ENCODE measurements at regions not wholly inside any gene's neighbourhood (a gene's known extent, or its start where the extent isn't known, plus 50 kb on each side); places are given as distances from the start of the nearest gene placed in this dataset.

DNA sequence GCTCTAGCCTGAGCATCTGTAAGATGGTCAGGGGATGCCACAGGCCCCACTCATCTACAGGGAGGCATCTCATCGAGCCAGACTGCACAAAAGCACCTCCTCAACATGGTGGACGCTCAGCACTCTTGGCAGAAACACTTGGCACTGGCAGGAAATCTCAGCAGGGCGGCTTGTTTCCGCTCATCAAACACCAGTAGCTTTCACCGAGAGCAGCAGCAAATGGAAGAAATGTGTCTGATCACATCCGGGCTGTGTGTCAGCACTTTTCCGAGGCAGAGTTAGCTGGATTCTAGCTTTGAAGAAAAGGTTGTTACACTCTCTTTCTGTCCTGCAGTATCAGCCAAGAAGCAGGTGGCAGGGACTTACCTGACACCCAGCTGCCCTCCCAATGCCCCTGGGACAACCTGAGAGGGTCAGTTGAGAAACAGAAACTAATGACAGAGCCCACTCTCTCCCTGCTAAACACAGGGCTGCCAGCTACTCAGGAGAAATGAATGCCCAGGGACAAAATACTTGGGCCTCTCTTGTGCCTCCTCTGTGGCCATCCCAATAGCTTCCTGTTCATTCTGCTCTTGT lies 68.9 kb upstream of the FZD7 start:
- Histone ChIP-seq H2AFZ (ENCODE audit: low read length) (peak overlapping the region; percentile 5), H3K4me2 (ENCODE audit: extremely low read depth, insufficient read depth, low read length) (no peak overlapping the region), H3K9ac (ENCODE audit: insufficient read depth, low read length) (no peak overlapping the region), H3K9me3 (ENCODE audit: control insufficient read depth, insufficient read depth, low read depth, low read length) (no peaks in the 10 kb centered on the region), H3K27ac (ENCODE audit: insufficient read depth, low read length) (no peak overlapping the region), H4K20me1 (ENCODE audit: control insufficient read depth, extremely low read depth, insufficient read depth, low read length) (no peaks in the 10 kb centered on the region), H3K36me3 (ENCODE audit: control insufficient read depth, insufficient read depth, low read length) (no peaks in the 10 kb centered on the region), H3K4me3 (replicated peaks in 1 of 4; ENCODE audit: control extremely low read depth in 1 of 4, insufficient read depth in 1 of 4, low read depth in 3 of 4, low read length in 4 of 4) (no peak overlapping the region), H3K4me1 (ENCODE audit: control insufficient read depth, extremely low read depth, insufficient read depth, low read length) (no peaks in the 10 kb centered on the region), H3K79me2 (ENCODE audit: control insufficient read depth, insufficient read depth, low read length) (no peaks in the 10 kb centered on the region), H3K27me3 (ENCODE audit: control insufficient read depth, insufficient read depth, low read length) (peaks cover 3% of the 10 kb centered on the region)
- peak; percentile 28 to 68 for DNase-seq (ENCODE audit: low read depth in 2 of 2)
- TF ChIP-seq EZH2 (IDR thresholded peaks at IDR 0.05; ENCODE audit: low read length, missing control alignments) (no peak), CTCF (conservative IDR thresholded peaks at IDR 0.05 in 1 of 2, IDR thresholded peaks at IDR 0.05 in 1 of 2; ENCODE audit: low read depth in 1 of 2, low read length in 2 of 2) (no peak)

- Histone ChIP-seq H3K4me2 (ENCODE audit: extremely low read depth, insufficient read depth, low read length) (no peak overlapping the region), H3K9me3 (ENCODE audit: control insufficient read depth, insufficient read depth, low read depth, low read length) (no peaks in the 10 kb centered on the region), H3K4me1 (ENCODE audit: control insufficient read depth, extremely low read depth, insufficient read depth, low read length) (no peaks in the 10 kb centered on the region), H2AFZ (ENCODE audit: low read length) (no peak overlapping the region), H3K27me3 (ENCODE audit: control insufficient read depth, insufficient read depth, low read length) (peaks cover 3% of the 10 kb centered on the region), H3K79me2 (ENCODE audit: control insufficient read depth, insufficient read depth, low read length) (no peaks in the 10 kb centered on the region), H4K20me1 (ENCODE audit: control insufficient read depth, extremely low read depth, insufficient read depth, low read length) (no peaks in the 10 kb centered on the region), H3K9ac (ENCODE audit: insufficient read depth, low read length) (no peak overlapping the region), H3K4me3 (replicated peaks in 1 of 4; ENCODE audit: control extremely low read depth in 1 of 4, insufficient read depth in 1 of 4, low read depth in 3 of 4, low read length in 4 of 4) (no peak overlapping the region), H3K36me3 (ENCODE audit: control insufficient read depth, insufficient read depth, low read length) (no peaks in the 10 kb centered on the region), H3K27ac (ENCODE audit: insufficient read depth, low read length) (no peak overlapping the region)
- peak in 1 of 2 donors; percentile 5 for TF ChIP-seq CTCF (conservative IDR thresholded peaks at IDR 0.05 in 1 of 2, IDR thresholded peaks at IDR 0.05 in 1 of 2; ENCODE audit: low read depth in 1 of 2, low read length in 2 of 2)
- no peak for TF ChIP-seq EZH2 (IDR thresholded peaks at IDR 0.05; ENCODE audit: low read length, missing control alignments)
- no peak for DNase-seq (ENCODE audit: low read depth in 2 of 2)
Observed at GRCh38 chr2:201965550-201965949, 68.1 kb upstream of the FZD7 start.

DNA sequence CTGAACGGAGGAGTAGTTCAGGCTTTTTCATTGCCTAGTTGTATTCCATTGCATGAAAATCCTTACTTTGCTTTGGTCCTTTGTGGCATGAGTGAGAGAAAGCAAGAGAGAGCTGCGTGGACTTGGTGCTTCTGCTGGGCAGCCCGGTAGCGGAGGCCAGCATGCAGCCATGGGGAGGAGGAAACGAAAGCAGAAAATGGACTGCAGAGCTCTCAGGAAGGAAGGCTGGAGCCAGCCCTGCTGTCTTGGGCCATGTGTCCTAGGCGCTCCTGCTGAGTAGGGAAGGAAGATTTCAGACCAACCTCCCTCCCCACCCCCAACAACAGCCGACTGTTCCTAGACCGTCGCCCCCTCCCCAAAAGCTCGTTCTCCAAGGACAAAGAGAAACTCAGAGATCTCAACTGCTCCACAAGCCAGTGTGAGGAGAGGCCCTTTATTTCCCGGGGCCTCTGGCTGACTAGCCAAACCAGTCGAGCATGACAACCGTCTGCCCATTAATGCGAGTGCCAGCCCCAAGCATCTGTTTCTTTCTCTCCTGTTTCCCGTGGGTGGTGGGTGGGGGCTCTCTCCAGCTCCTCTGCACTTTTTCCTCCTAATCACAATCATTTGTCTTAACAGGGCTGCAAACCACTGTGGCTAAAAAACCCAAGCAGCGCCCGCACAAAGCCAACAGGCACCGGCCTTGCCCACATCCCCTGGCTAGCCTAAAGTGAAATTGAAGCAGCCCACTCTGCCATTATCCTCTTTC lies 66.8 kb upstream of the FZD7 start:
- TF ChIP-seq EZH2 (IDR thresholded peaks at IDR 0.05; ENCODE audit: low read length, missing control alignments) = no peak
- no peak for TF ChIP-seq CTCF (conservative IDR thresholded peaks at IDR 0.05 in 1 of 2, IDR thresholded peaks at IDR 0.05 in 1 of 2; ENCODE audit: low read depth in 1 of 2, low read length in 2 of 2)
- no peak for DNase-seq (ENCODE audit: low read depth in 2 of 2)

More for the DNA sequence above, 66.8 kb upstream of the FZD7 start:
- Histone ChIP-seq H3K4me2 (ENCODE audit: extremely low read depth, insufficient read depth, low read length) (no peak overlapping the region), H3K4me3 (replicated peaks in 1 of 4; ENCODE audit: control extremely low read depth in 1 of 4, insufficient read depth in 1 of 4, low read depth in 3 of 4, low read length in 4 of 4) (no peak overlapping the region), H3K27ac (ENCODE audit: insufficient read depth, low read length) (no peak overlapping the region), H3K79me2 (ENCODE audit: control insufficient read depth, insufficient read depth, low read length) (no peaks in the 10 kb centered on the region), H3K9me3 (ENCODE audit: control insufficient read depth, insufficient read depth, low read depth, low read length) (no peaks in the 10 kb centered on the region), H3K36me3 (ENCODE audit: control insufficient read depth, insufficient read depth, low read length) (no peaks in the 10 kb centered on the region), H3K27me3 (ENCODE audit: control insufficient read depth, insufficient read depth, low read length) (no peaks in the 10 kb centered on the region), H3K9ac (ENCODE audit: insufficient read depth, low read length) (no peak overlapping the region), H2AFZ (ENCODE audit: low read length) (no peak overlapping the region), H3K4me1 (ENCODE audit: control insufficient read depth, extremely low read depth, insufficient read depth, low read length) (no peaks in the 10 kb centered on the region), H4K20me1 (ENCODE audit: control insufficient read depth, extremely low read depth, insufficient read depth, low read length) (no peaks in the 10 kb centered on the region)
